ENCODE measurements at regions not wholly inside any gene's neighbourhood (a gene's known extent, or its start where the extent isn't known, plus 50 kb on each side); places are given as distances from the start of the nearest gene placed in this dataset.

- H3K27ac ChIP-seq = no peak overlapping the region
- intact Hi-C loops (cut with DNase I; ENCODE audit: low total_unique reads) = no loop called here
- no peaks in the 10 kb centered on the region for H3K9me3 ChIP-seq
- no peak overlapping the region for H3K4me3 ChIP-seq
- no peak for DNase-seq
- 77 to 93% (median 88%) methylated on average over 4 of the region's 4 CpGs for WGBS, 5 donors
- no peaks in the 10 kb centered on the region for H3K27me3 ChIP-seq (replicated peaks in 1 of 7)
- H3K36me3 ChIP-seq = no peaks in the 10 kb centered on the region
- no peaks in the 10 kb centered on the region for H3K4me1 ChIP-seq
- TF ChIP-seq CTCF (IDR thresholded peaks at IDR 0.05 in 8 of 11, conservative IDR thresholded peaks at IDR 0.05 in 3 of 11) = no peak
- peak in 1 of 3 donors; percentile 12 for TF ChIP-seq POLR2AphosphoS5 (IDR thresholded peaks at IDR 0.05)
- TF ChIP-seq POLR2A (IDR thresholded peaks at IDR 0.05) = no peak
These were observed 330.8 kb downstream of the CYP26B1 start for GRCh38 chr2:71816815-71817214.

GRCh38 chr2:71815701-71816474 is 331.8 kb downstream of the CYP26B1 start:
- no peaks in the 10 kb centered on the region for H3K36me3 ChIP-seq
- no peak for DNase-seq
- TF ChIP-seq POLR2A (IDR thresholded peaks at IDR 0.05) (no peak), CTCF (IDR thresholded peaks at IDR 0.05 in 8 of 11, conservative IDR thresholded peaks at IDR 0.05 in 3 of 11) (no peak), POLR2AphosphoS5 (IDR thresholded peaks at IDR 0.05) (no peak)
- no peak overlapping the region for H3K27ac ChIP-seq
- 85 to 91% (median 89%) methylated on average over 5 of the region's 5 CpGs for WGBS, 5 donors
- no peaks in the 10 kb centered on the region for H3K4me1 ChIP-seq
- H3K27me3 ChIP-seq (replicated peaks in 1 of 7) = no peaks in the 10 kb centered on the region
- intact Hi-C loops (cut with DNase I; ENCODE audit: low total_unique reads) = no loop called here
- no peaks in the 10 kb centered on the region for H3K9me3 ChIP-seq
- H3K4me3 ChIP-seq = no peak overlapping the region

- H3K4me3 ChIP-seq = no peak overlapping the region
- 65 to 92% (median 71%) methylated on average over 2 of the region's 2 CpGs for WGBS, 5 donors
- intact Hi-C loops (cut with DNase I; ENCODE audit: low total_unique reads) = no loop called here
These were observed 332.8 kb downstream of the CYP26B1 start for GRCh38 chr2:71814885-71815284.

More at GRCh38 chr2:71814885-71815284, 332.8 kb downstream of the CYP26B1 start:
- H3K27ac ChIP-seq = no peak overlapping the region
- DNase-seq = no peak
- TF ChIP-seq CTCF (IDR thresholded peaks at IDR 0.05 in 8 of 11, conservative IDR thresholded peaks at IDR 0.05 in 3 of 11) (no peak), POLR2AphosphoS5 (IDR thresholded peaks at IDR 0.05) (no peak), POLR2A (IDR thresholded peaks at IDR 0.05) (no peak)
- no peaks in the 10 kb centered on the region for H3K4me1 ChIP-seq
- H3K36me3 ChIP-seq = no peaks in the 10 kb centered on the region
- no peaks in the 10 kb centered on the region for H3K9me3 ChIP-seq
- H3K27me3 ChIP-seq (replicated peaks in 1 of 7) = no peaks in the 10 kb centered on the region

All from spleen (tissue), 11 donors.